GM19328 (cell line): ENCODE measurements at regions not wholly inside any gene's neighbourhood (a gene's known extent, or its start where the extent isn't known, plus 50 kb on each side); places are given as distances from the start of the nearest gene placed in this dataset.

Experiments
- ATAC-seq: cut with Tn5 transposase; IDR thresholded peaks from one replicate; pipeline ENCODE4 v1.9.1; 2021; ENCODE audit warnings: mild to moderate bottlenecking, moderate library complexity; ENCODE audit not compliant: unreplicated experiment

- ATAC-seq, result no peak
Measured at GRCh38 chr3:105923140-105923539, 54.3 kb upstream of the CBLB start.

GRCh38 chr3:105927741-105928140, 58.9 kb upstream of the CBLB start:
- no peak for ATAC-seq

- no peak for ATAC-seq
Measured at GRCh38 chr3:105930733-105931132, 61.9 kb upstream of the CBLB start.

GRCh38 chr3:105931500-105931899, 62.7 kb upstream of the CBLB start:
- no peak for ATAC-seq

GRCh38 chr3:105933871-105934270, 65.1 kb upstream of the CBLB start:
- ATAC-seq, result no peak

- no peak for ATAC-seq
Measured at GRCh38 chr3:105938101-105938500, 69.3 kb upstream of the CBLB start.

- no peak for ATAC-seq
Measured at GRCh38 chr3:105938806-105939205, 70.0 kb upstream of the CBLB start.

- no peak for ATAC-seq
Measured at GRCh38 chr3:105944276-105944675, 75.5 kb upstream of the CBLB start.

GRCh38 chr3:105944721-105945120, 75.9 kb upstream of the CBLB start:
- ATAC-seq, result no peak

- ATAC-seq, result no peak
Measured at GRCh38 chr3:105948101-105948500, 79.3 kb upstream of the CBLB start.

GRCh38 chr3:105950881-105951600, 82.2 kb upstream of the CBLB start:
- ATAC-seq, result no peak

GRCh38 chr3:105953831-105954230, 85.0 kb upstream of the CBLB start:
- ATAC-seq, result no peak

GRCh38 chr3:105956306-105956705, 87.5 kb upstream of the CBLB start:
- no peak for ATAC-seq

- ATAC-seq, result no peak
Measured at GRCh38 chr3:105957722-105958121, 88.9 kb upstream of the CBLB start.

- no peak for ATAC-seq
Measured at GRCh38 chr3:105958237-105959000, 89.6 kb upstream of the CBLB start.

- ATAC-seq, result no peak
Measured at GRCh38 chr3:105959851-105960250, 91.0 kb upstream of the CBLB start.

- ATAC-seq, result no peak
Measured at GRCh38 chr3:105960381-105960780, 91.6 kb upstream of the CBLB start.

- no peak for ATAC-seq
Measured at GRCh38 chr3:105963161-105963560, 94.3 kb upstream of the CBLB start.

- no peak for ATAC-seq
Measured at GRCh38 chr3:105965384-105965783, 96.6 kb upstream of the CBLB start.

GRCh38 chr3:105967117-105967516, 98.3 kb upstream of the CBLB start:
- no peak for ATAC-seq

- ATAC-seq, result no peak
Measured at GRCh38 chr3:105970283-105970682, 101.5 kb upstream of the CBLB start.

- ATAC-seq, result no peak
Measured at GRCh38 chr3:105972069-105972468, 103.3 kb upstream of the CBLB start.
